ENCODE measurements at regions not wholly inside any gene's neighbourhood (a gene's known extent, or its start where the extent isn't known, plus 50 kb on each side); places are given as distances from the start of the nearest gene placed in this dataset.

DNA sequence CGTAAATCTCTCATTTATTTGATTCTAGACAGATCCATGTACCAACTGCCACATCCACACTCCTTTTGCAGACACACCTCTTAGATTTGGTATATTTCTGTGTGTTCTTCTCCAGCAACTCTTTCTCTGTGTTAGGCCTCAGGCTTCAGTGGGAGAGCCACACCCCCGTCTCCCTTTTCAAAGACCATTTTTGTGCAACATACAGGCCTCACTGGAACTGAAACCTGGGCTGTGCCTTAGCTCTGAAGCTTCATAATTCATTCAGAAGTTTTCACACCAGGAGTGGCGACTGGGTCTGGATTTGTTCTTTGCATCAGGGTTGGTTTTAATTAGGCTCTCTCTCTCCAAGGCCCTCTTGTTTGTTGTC lies 170.2 kb downstream of the THBS2 start:
- Histone ChIP-seq H3K14ac (replicated peaks; ENCODE audit: low read depth, low read length) (no peak overlapping the region), H4K91ac (ENCODE audit: insufficient read depth, low read depth, low read length) (no peak overlapping the region), H3K4ac (ENCODE audit: low read depth, low read length) (no peak overlapping the region), H3K18ac (ENCODE audit: low read depth, low read length) (peak overlapping the region; percentile 51; the same call in 1 of the 2 replicates), H3K4me2 (ENCODE audit: low read depth, low read length) (no peak overlapping the region), H2BK120ac (ENCODE audit: low read depth, low read length) (no peak overlapping the region), H3K79me1 (ENCODE audit: low read depth in 1 of 2, low read length in 2 of 2) (no peaks in the 10 kb centered on the region), H3K27me3 (ENCODE audit: control insufficient read depth, insufficient read depth, low read length) (no peaks in the 10 kb centered on the region), H3K27ac (ENCODE audit: insufficient read depth, low read length) (no peak overlapping the region), H3K56ac (ENCODE audit: extremely low read depth, insufficient read depth, low read length) (no peak overlapping the region), H3K9ac (ENCODE audit: low read depth, low read length) (no peak overlapping the region), H4K5ac (ENCODE audit: low read depth, low read length) (no peak overlapping the region), H3K23ac (ENCODE audit: low read depth, low read length) (no peak overlapping the region), H3K4me1 (ENCODE audit: control insufficient read depth, insufficient read depth, low read length) (peaks cover 4% of the 10 kb centered on the region; the same call in 1 of the 2 replicates), H3K9me1 (ENCODE audit: insufficient read depth, low read length) (no peaks in the 10 kb centered on the region), H2AK9ac (replicated peaks; ENCODE audit: low read depth, low read length, poor library complexity) (no peak overlapping the region), H4K8ac (ENCODE audit: low read depth in 2 of 2, low read length in 2 of 2) (no peak overlapping the region), H3K9me3 (ENCODE audit: control insufficient read depth, insufficient read depth, low read length) (no peaks in the 10 kb centered on the region), H2BK5ac (ENCODE audit: low read depth, low read length, poor library complexity, severe bottlenecking) (no peak overlapping the region), H2AFZ (replicated peaks; ENCODE audit: low read length, poor library complexity) (no peak overlapping the region), H2AK5ac (ENCODE audit: low read depth, low read length) (no peak overlapping the region), H2BK15ac (ENCODE audit: low read depth, low read length) (no peak overlapping the region), H3K4me3 (ENCODE audit: insufficient read depth, low read depth, low read length) (no peak overlapping the region), H4K20me1 (ENCODE audit: insufficient read depth, low read length) (no peaks in the 10 kb centered on the region), H3K36me3 (ENCODE audit: control insufficient read depth, insufficient read depth, low read length) (no peaks in the 10 kb centered on the region), H2BK20ac (ENCODE audit: low read depth, low read length) (no peak overlapping the region)
- ATAC-seq (ENCODE audit: low read depth) (no peak), DNase-seq (no peak)
- intact Hi-C loops (cut with micrococcal nuclease) = no loop called here
- no CpG with 5 or more reads among the region's 3 CpGs for WGBS, 2 experiments (ENCODE audit: extremely low coverage in 2 of 2, insufficient read length in 1 of 2)
- CTCF ChIA-PET = no interaction called here
- BruUV-seq (replicated peaks) = no TSS peak
- POLR2A ChIA-PET (ENCODE audit: unreplicated experiment) = no interaction called here
- dilution Hi-C loops (cut with HindIII; ENCODE audit: low sequenced_read_pairs, unreplicated experiment) = no loop called here
- in situ Hi-C loops (cut with MboI; ENCODE audit: low sequenced_read_pairs) = no loop called here
- TF ChIP-seq FOS (IDR thresholded peaks at IDR 0.05; ENCODE audit: low read depth, low read length) (no peak), MAFK (IDR thresholded peaks at IDR 0.05; ENCODE audit: low read depth, low read length) (no peak), CEBPB (IDR thresholded peaks at IDR 0.05; ENCODE audit: low read depth, low read length) (no peak), BHLHE40 (IDR thresholded peaks at IDR 0.05; ENCODE audit: low read depth, low read length) (no peak), SMC3 (IDR thresholded peaks at IDR 0.05; ENCODE audit: low read depth, low read length) (no peak), MXI1 (IDR thresholded peaks at IDR 0.05; ENCODE audit: borderline replicate concordance, low read depth, low read length) (no peak), CHD1 (IDR thresholded peaks at IDR 0.05; ENCODE audit: low read depth, low read length) (no peak), RCOR1 (IDR thresholded peaks at IDR 0.05; ENCODE audit: insufficient replicate concordance, low read length) (no peak), RAD21 (IDR thresholded peaks at IDR 0.05; ENCODE audit: low read length) (no peak), MAZ (IDR thresholded peaks at IDR 0.05; ENCODE audit: borderline replicate concordance, low read depth, low read length) (no peak)
- TF ChIP-seq, protein P1, sequence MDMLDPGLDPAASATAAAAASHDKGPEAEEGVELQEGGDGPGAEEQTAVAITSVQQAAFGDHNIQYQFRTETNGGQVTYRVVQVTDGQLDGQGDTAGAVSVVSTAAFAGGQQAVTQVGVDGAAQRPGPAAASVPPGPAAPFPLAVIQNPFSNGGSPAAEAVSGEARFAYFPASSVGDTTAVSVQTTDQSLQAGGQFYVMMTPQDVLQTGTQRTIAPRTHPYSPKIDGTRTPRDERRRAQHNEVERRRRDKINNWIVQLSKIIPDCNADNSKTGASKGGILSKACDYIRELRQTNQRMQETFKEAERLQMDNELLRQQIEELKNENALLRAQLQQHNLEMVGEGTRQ (IDR thresholded peaks at IDR 0.05; ENCODE audit: low read depth, low read length) = no peak
- TF ChIP-seq, protein P2, sequence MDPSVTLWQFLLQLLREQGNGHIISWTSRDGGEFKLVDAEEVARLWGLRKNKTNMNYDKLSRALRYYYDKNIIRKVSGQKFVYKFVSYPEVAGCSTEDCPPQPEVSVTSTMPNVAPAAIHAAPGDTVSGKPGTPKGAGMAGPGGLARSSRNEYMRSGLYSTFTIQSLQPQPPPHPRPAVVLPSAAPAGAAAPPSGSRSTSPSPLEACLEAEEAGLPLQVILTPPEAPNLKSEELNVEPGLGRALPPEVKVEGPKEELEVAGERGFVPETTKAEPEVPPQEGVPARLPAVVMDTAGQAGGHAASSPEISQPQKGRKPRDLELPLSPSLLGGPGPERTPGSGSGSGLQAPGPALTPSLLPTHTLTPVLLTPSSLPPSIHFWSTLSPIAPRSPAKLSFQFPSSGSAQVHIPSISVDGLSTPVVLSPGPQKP (IDR thresholded peaks at IDR 0.05; ENCODE audit: borderline replicate concordance, low read depth, low read length) = no peak
- TF ChIP-seq, protein P3, sequence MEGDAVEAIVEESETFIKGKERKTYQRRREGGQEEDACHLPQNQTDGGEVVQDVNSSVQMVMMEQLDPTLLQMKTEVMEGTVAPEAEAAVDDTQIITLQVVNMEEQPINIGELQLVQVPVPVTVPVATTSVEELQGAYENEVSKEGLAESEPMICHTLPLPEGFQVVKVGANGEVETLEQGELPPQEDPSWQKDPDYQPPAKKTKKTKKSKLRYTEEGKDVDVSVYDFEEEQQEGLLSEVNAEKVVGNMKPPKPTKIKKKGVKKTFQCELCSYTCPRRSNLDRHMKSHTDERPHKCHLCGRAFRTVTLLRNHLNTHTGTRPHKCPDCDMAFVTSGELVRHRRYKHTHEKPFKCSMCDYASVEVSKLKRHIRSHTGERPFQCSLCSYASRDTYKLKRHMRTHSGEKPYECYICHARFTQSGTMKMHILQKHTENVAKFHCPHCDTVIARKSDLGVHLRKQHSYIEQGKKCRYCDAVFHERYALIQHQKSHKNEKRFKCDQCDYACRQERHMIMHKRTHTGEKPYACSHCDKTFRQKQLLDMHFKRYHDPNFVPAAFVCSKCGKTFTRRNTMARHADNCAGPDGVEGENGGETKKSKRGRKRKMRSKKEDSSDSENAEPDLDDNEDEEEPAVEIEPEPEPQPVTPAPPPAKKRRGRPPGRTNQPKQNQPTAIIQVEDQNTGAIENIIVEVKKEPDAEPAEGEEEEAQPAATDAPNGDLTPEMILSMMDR (conservative IDR thresholded peaks at IDR 0.05; ENCODE audit: low read depth, low read length) = no peak
